GM18858 (cell line): ENCODE measurements at regions not wholly inside any gene's neighbourhood (a gene's known extent, or its start where the extent isn't known, plus 50 kb on each side); places are given as distances from the start of the nearest gene placed in this dataset.

Experiments
- ATAC-seq: cut with Tn5 transposase; IDR thresholded peaks from one replicate; pipeline ENCODE4 v1.9.1; 2021; ENCODE audit not compliant: unreplicated experiment

GRCh38 chr1:244953901-244954300 lies 89.6 kb upstream of the HNRNPU start:
- no peak for ATAC-seq

GRCh38 chr1:244952940-244953339 lies 88.6 kb upstream of the HNRNPU start:
- ATAC-seq: peak; percentile 78

GRCh38 chr1:244952280-244952933 lies 88.1 kb upstream of the HNRNPU start:
- ATAC-seq: no peak

- no peak for ATAC-seq
These were observed 84.1 kb upstream of the HNRNPU start for GRCh38 chr1:244948416-244948815.

GRCh38 chr1:244945109-244945671 lies 80.8 kb upstream of the HNRNPU start:
- peak; percentile 81 for ATAC-seq

- ATAC-seq: peak; percentile 66
These were observed 76.8 kb upstream of the HNRNPU start for GRCh38 chr1:244941121-244941520.

GRCh38 chr1:244937099-244937498 lies 72.8 kb upstream of the HNRNPU start:
- no peak for ATAC-seq

GRCh38 chr1:244920911-244921761 lies 56.8 kb upstream of the HNRNPU start:
- peak; percentile 65 for ATAC-seq

- ATAC-seq: no peak
These were observed 55.3 kb upstream of the HNRNPU start for GRCh38 chr1:244919320-244920282.

- ATAC-seq: no peak
These were observed 54.3 kb upstream of the HNRNPU start for GRCh38 chr1:244918421-244919319.

GRCh38 chr1:244917073-244917670 lies 52.8 kb upstream of the HNRNPU start:
- ATAC-seq: no peak

- no peak for ATAC-seq
These were observed 51.4 kb upstream of the HNRNPU start for GRCh38 chr1:244915736-244916135.

- ATAC-seq: no peak
These were observed 50.4 kb upstream of the HNRNPU start for GRCh38 chr1:244914761-244915160.
